Liver (tissue), 8 donors: ENCODE measurements at regions not wholly inside any gene's neighbourhood (a gene's known extent, or its start where the extent isn't known, plus 50 kb on each side); places are given as distances from the start of the nearest gene placed in this dataset.

Experiments used
- DNase-seq: peaks from one replicate; pipeline ENCODE4 v3.0.0-alpha.2; 2017; ENCODE audit warnings: low spot score
- H3K27ac ChIP-seq, 2 donors: one replicate each; pipeline ENCODE4 v1.7.0; 2013; ENCODE audit warnings: inconsistent platforms in 2 of 2, low read length in 2 of 2, control low read depth in 1 of 2, low read depth in 1 of 2, mild to moderate bottlenecking in 1 of 2
- H3K27me3 ChIP-seq, 4 donors: one replicate each; pipeline versions ENCODE4 v1.6.1 to v1.7.0; 2013; ENCODE audit warnings: low read length in 3 of 4, inconsistent platforms in 1 of 4, mild to moderate bottlenecking in 1 of 4, moderate library complexity in 1 of 4; ENCODE audit not compliant: control insufficient read depth in 4 of 4, insufficient read depth in 4 of 4
- H3K36me3 ChIP-seq, 4 donors: one replicate each; pipeline versions ENCODE4 v1.6.1 to v1.7.0; 2013; ENCODE audit warnings: low read length in 3 of 4, mild to moderate bottlenecking in 3 of 4, low read depth in 1 of 4, moderate library complexity in 1 of 4; ENCODE audit not compliant: control insufficient read depth in 4 of 4, insufficient read depth in 3 of 4
- H3K4me1 ChIP-seq, 4 donors: one replicate each; pipeline versions ENCODE4 v1.6.1 to v1.7.0; 2013; ENCODE audit warnings: low read length in 3 of 4, mild to moderate bottlenecking in 3 of 4, moderate library complexity in 1 of 4; ENCODE audit not compliant: control insufficient read depth in 4 of 4, insufficient read depth in 4 of 4
- H3K4me3 ChIP-seq, 3 donors: one replicate each; pipeline versions ENCODE4 v1.6.1 to v1.7.0; 2013; ENCODE audit warnings: low read length in 3 of 3, control low read depth in 1 of 3, low read depth in 1 of 3, mild to moderate bottlenecking in 1 of 3
- H3K9ac ChIP-seq, 2 donors: one replicate each; pipeline ENCODE4 v1.7.0; 2013; ENCODE audit warnings: low read length in 2 of 2, mild to moderate bottlenecking in 2 of 2, moderate library complexity in 2 of 2, control low read depth in 1 of 2, low read depth in 1 of 2
- H3K9me3 ChIP-seq, 4 donors: one replicate each; pipeline versions ENCODE4 v1.6.1 to v1.7.0; 2013; ENCODE audit warnings: low read length in 3 of 4; ENCODE audit not compliant: control insufficient read depth in 4 of 4
- CTCF ChIP-seq: fragments of 150-350 bp; IDR thresholded peaks from 2 replicates; pipeline ENCODE4 v1.5.1; 2017; ENCODE audit warnings: improper control_type of control experiment, low read depth, low read length; ENCODE audit not compliant: missing input control
- EGR1 ChIP-seq, 2 donors: IDR thresholded peaks; 2 replicates each; pipeline ENCODE4 v1.6.1; 2016 to 2018; ENCODE audit warnings: antibody characterized with exemption in 2 of 2, low read depth in 2 of 2
- FOXA2 ChIP-seq: IDR thresholded peaks from 2 replicates; pipeline ENCODE4 v1.6.1; 2016; ENCODE audit warnings: antibody characterized with exemption
- HNF4A ChIP-seq, 2 donors: conservative IDR thresholded peaks; 2 replicates each; pipeline ENCODE4 v1.6.1; 2016; ENCODE audit warnings: antibody characterized with exemption in 2 of 2, mild to moderate bottlenecking in 2 of 2
- HNF4G ChIP-seq: IDR thresholded peaks from 2 replicates; pipeline ENCODE4 v1.6.1; 2016; ENCODE audit warnings: antibody characterized with exemption
- JUND ChIP-seq, 2 donors: IDR thresholded peaks; 2 replicates each; pipeline ENCODE4 v1.6.1; 2016; ENCODE audit warnings: antibody characterized with exemption in 2 of 2
- RAD21 ChIP-seq, 2 donors: IDR thresholded peaks; 2 replicates each; pipeline ENCODE4 v1.6.1; 2016; ENCODE audit warnings: antibody characterized with exemption in 2 of 2, mild to moderate bottlenecking in 2 of 2
- REST ChIP-seq: IDR thresholded peaks from 2 replicates; pipeline ENCODE4 v1.6.1; 2016; ENCODE audit warnings: antibody characterized with exemption, mild to moderate bottlenecking
- RXRA ChIP-seq, 2 donors: IDR thresholded peaks; 2 replicates each; pipeline ENCODE4 v1.6.1; 2017 to 2018; ENCODE audit warnings: antibody characterized with exemption in 2 of 2, mild to moderate bottlenecking in 1 of 2
- SP1 ChIP-seq: IDR thresholded peaks from 2 replicates; pipeline ENCODE4 v1.6.1; 2018; ENCODE audit warnings: antibody characterized with exemption, mild to moderate bottlenecking
- TAF1 ChIP-seq: conservative IDR thresholded peaks from 2 replicates; pipeline ENCODE4 v1.6.1; 2016; ENCODE audit warnings: antibody characterized with exemption, mild to moderate bottlenecking
- YY1 ChIP-seq: IDR thresholded peaks from 2 replicates; pipeline ENCODE4 v1.6.1; 2016; ENCODE audit warnings: antibody characterized with exemption, mild to moderate bottlenecking
- ZBTB33 ChIP-seq: IDR thresholded peaks from 2 replicates; pipeline ENCODE4 v1.6.1; 2016; ENCODE audit warnings: antibody characterized with exemption
- WGBS: extraction: QIAGEN DNeasy Blood & Tissue Kit; methylation state at CpG from one replicate; pipeline ENCODE4 v1.1.7; 2013; 5-methylcytosine and 5-hydroxymethylcytosine counted together
- donor health status: healthy.
- donor health status: healthy.
- donor health status: healthy.
- donor health status: healthy.
- donor health status: healthy.

- H3K27ac ChIP-seq = no peak overlapping the region
- 84% methylated on average over 4 of the region's 4 CpGs for WGBS
- no peaks in the 10 kb centered on the region for H3K27me3 ChIP-seq
- no peak overlapping the region for H3K4me3 ChIP-seq
- peaks cover 0 to 3% (median 0%) of the 10 kb centered on the region in 4 donors for H3K4me1 ChIP-seq
- no peak for DNase-seq
- no peak overlapping the region for H3K9ac ChIP-seq
- H3K9me3 ChIP-seq = no peaks in the 10 kb centered on the region
- H3K36me3 ChIP-seq = no peaks in the 10 kb centered on the region
- TF ChIP-seq CTCF (no peak), RAD21 (IDR thresholded peaks at IDR 0.05) (no peak), HNF4G (no peak), ZBTB33 (no peak), YY1 (no peak), TAF1 (no peak), RXRA (IDR thresholded peaks at IDR 0.05) (no peak), SP1 (no peak), REST (no peak), JUND (IDR thresholded peaks at IDR 0.05) (no peak)
Observed at GRCh38 chr16:51343411-51343810, 192.3 kb upstream of the SALL1 start.

- Histone ChIP-seq H3K27ac (no peak overlapping the region), H3K9me3 (no peaks in the 10 kb centered on the region), H3K36me3 (no peaks in the 10 kb centered on the region), H3K4me1 (peaks cover 0 to 3% (median 0%) of the 10 kb centered on the region in 4 donors), H3K9ac (no peak overlapping the region), H3K4me3 (no peak overlapping the region), H3K27me3 (no peaks in the 10 kb centered on the region)
- TF ChIP-seq ZBTB33 (no peak), EGR1 (IDR thresholded peaks at IDR 0.05; ENCODE audit: low read depth in 2 of 2) (no peak), HNF4A (conservative IDR thresholded peaks at IDR 0.05) (no peak), FOXA2 (no peak), SP1 (no peak), TAF1 (no peak)
- DNase-seq = no peak
- WGBS = 64% methylated on average over 4 of the region's 4 CpGs
Observed at GRCh38 chr16:51341204-51341603, 190.1 kb upstream of the SALL1 start.
